GM23248 (cell line): ENCODE measurements at regions not wholly inside any gene's neighbourhood (a gene's known extent, or its start where the extent isn't known, plus 50 kb on each side); places are given as distances from the start of the nearest gene placed in this dataset.

Experiments used
- DNase-seq: peaks from one replicate; pipeline ENCODE4 v3.0.0-alpha.2; 2015
- H2AFZ ChIP-seq: fragments of 200-600 bp; sonication (generic); 2 replicates; pipeline ENCODE4 v1.6.1; 2016; ENCODE audit warnings: antibody characterized with exemption
- H3F3A ChIP-seq: fragments of 200-600 bp; sonication (generic); 2 replicates; pipeline ENCODE4 v1.6.1; 2016; ENCODE audit warnings: mild to moderate bottlenecking, antibody characterized with exemption, mixed run types; ENCODE audit not compliant: insufficient read depth
- H3K27ac ChIP-seq: fragments of 200-600 bp; sonication (generic); 2 replicates; pipeline ENCODE4 v1.5.1; 2016; ENCODE audit warnings: mild to moderate bottlenecking
- H3K27me3 ChIP-seq: fragments of 200-600 bp; sonication (generic); replicated peaks from 2 replicates; pipeline ENCODE4 v1.6.1; 2016; ENCODE audit warnings: mild to moderate bottlenecking; ENCODE audit not compliant: insufficient read depth
- H3K36me3 ChIP-seq: fragments of 200-600 bp; sonication (generic); 2 replicates; pipeline ENCODE4 v1.6.1; 2016; ENCODE audit warnings: low read depth, mild to moderate bottlenecking
- H3K4me1 ChIP-seq: fragments of 200-600 bp; sonication (generic); 2 replicates; pipeline ENCODE4 v1.6.1; 2016; ENCODE audit warnings: mild to moderate bottlenecking; ENCODE audit not compliant: insufficient read depth
- H3K4me2 ChIP-seq: fragments of 200-600 bp; sonication (generic); one replicate; pipeline ENCODE4 v1.6.1; 2016; ENCODE audit warnings: mild to moderate bottlenecking; ENCODE audit not compliant: unreplicated experiment
- H3K4me3 ChIP-seq: fragments of 200-600 bp; sonication (generic); 2 replicates; pipeline ENCODE4 v1.5.1; 2016; ENCODE audit warnings: mild to moderate bottlenecking
- H3K79me2 ChIP-seq: fragments of 200-600 bp; sonication (generic); 2 replicates; pipeline ENCODE4 v1.6.1; 2016; ENCODE audit warnings: mild to moderate bottlenecking; ENCODE audit not compliant: insufficient read depth
- H3K9ac ChIP-seq: fragments of 200-600 bp; sonication (generic); 2 replicates; pipeline ENCODE4 v1.6.1; 2016; ENCODE audit warnings: mild to moderate bottlenecking
- H3K9me2 ChIP-seq: fragments of 200-600 bp; sonication (generic); 2 replicates; pipeline ENCODE4 v1.6.1; 2016; ENCODE audit warnings: mixed run types, mild to moderate bottlenecking, moderate library complexity; ENCODE audit not compliant: insufficient read depth
- H3K9me3 ChIP-seq: fragments of 200-600 bp; sonication (generic); one replicate; pipeline ENCODE4 v1.6.1; 2017; ENCODE audit warnings: low read depth
- H4K20me1 ChIP-seq: fragments of 200-600 bp; sonication (generic); 2 replicates; pipeline ENCODE4 v1.6.0; 2016; ENCODE audit not compliant: insufficient read depth
- EZH2 ChIP-seq: fragments of 200-600 bp; sonication (generic); IDR thresholded peaks from 2 replicates; pipeline ENCODE4 v1.6.1; 2018; ENCODE audit warnings: antibody characterized with exemption, mild to moderate bottlenecking; ENCODE audit not compliant: insufficient read depth, poor library complexity, severe bottlenecking
- EZH2phosphoT487 ChIP-seq: fragments of 200-600 bp; sonication (generic); IDR thresholded peaks from 2 replicates; pipeline ENCODE4 v1.6.1; 2018; ENCODE audit warnings: antibody characterized with exemption, moderate library complexity, mild to moderate bottlenecking, low read depth; ENCODE audit not compliant: insufficient read depth
- WGBS, 2 experiments: methylation state at CpG; one replicate each; pipeline ENCODE4 v1.1.6; 2015 to 2017; ENCODE audit warnings: low lambda C conversion rate in 2 of 2, low coverage in 1 of 2; ENCODE audit errors: missing lambda C conversion rate in 2 of 2; 5-methylcytosine and 5-hydroxymethylcytosine counted together
- in situ Hi-C: fragments of 300-500 bp; cut with MboI; formaldehyde crosslinking; loops from 2 replicates; pipeline ENCODE4 v1.15.0; 2020

DNA sequence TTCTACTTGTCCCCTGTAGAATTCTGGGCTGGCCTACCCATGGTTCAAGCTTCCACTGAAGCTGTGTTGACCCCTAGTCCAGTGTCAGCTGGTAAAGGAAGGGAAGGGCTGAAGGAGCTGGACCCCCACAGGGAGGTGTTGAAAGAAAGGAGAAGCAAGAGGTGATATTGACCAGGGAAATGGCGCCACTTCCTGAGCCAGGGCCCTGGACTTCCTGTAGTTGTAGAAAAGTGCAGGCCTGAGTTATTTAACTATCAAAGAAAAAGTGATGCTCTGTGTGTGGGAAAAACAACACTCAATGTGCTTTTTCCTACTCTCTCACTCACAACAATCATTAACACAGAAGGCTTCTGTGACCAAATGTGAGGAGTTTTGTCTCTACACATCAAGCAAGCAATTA is 60.0 kb upstream of the IER3 start:
- DNase-seq, result no peak
- WGBS, 2 experiments, result 96 to 100% methylated on average over 1 of the region's 1 CpG
- no peaks in the 10 kb centered on the region for H3K4me1 ChIP-seq

DNA sequence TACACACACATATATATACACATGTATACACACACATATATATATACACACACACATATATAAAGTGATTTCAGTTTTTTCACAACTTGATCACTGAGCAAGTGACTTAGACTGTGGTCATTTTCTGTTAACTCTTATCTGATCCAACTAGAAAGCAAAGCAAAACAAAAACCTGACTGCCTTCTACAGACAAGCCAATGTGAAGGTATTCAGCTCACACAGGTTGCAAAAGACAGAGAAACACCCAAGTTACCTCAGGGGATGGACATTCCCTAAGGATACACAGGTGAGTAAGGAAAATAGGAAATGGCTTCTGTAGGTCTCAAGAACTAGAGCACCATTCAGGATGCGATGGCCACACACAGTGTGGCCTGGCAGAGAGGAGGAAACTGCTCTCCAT is 58.4 kb upstream of the IER3 start:
- DNase-seq, result no peak
- Histone ChIP-seq H3K9ac (no peak overlapping the region), H3K9me2 (no peaks in the 10 kb centered on the region), H3K27ac (no peak overlapping the region), H3K4me2 (no peak overlapping the region), H4K20me1 (no peaks in the 10 kb centered on the region), H3K9me3 (no peaks in the 10 kb centered on the region), H2AFZ (no peak overlapping the region), H3K79me2 (no peaks in the 10 kb centered on the region), H3K36me3 (no peaks in the 10 kb centered on the region), H3F3A (no peaks in the 10 kb centered on the region), H3K4me3 (no peak overlapping the region), H3K4me1 (no peaks in the 10 kb centered on the region), H3K27me3 (no peaks in the 10 kb centered on the region)
- in situ Hi-C loops, result no loop called here
- TF ChIP-seq EZH2 (no peak), EZH2phosphoT487 (no peak)
- WGBS, 2 experiments, result 38 to 68% methylated on average over 1 of the region's 1 CpG

More for the DNA sequence above, 60.0 kb upstream of the IER3 start:
- Histone ChIP-seq H3K4me3 (no peak overlapping the region), H2AFZ (no peak overlapping the region), H3K36me3 (no peaks in the 10 kb centered on the region), H4K20me1 (no peaks in the 10 kb centered on the region), H3K9me3 (no peaks in the 10 kb centered on the region), H3K9ac (no peak overlapping the region), H3K4me2 (no peak overlapping the region), H3K27me3 (no peaks in the 10 kb centered on the region), H3K79me2 (no peaks in the 10 kb centered on the region), H3K9me2 (no peaks in the 10 kb centered on the region), H3K27ac (no peak overlapping the region), H3F3A (no peaks in the 10 kb centered on the region)
- in situ Hi-C loops, result no loop called here
- no peak for TF ChIP-seq EZH2
- TF ChIP-seq EZH2phosphoT487, result no peak

DNA sequence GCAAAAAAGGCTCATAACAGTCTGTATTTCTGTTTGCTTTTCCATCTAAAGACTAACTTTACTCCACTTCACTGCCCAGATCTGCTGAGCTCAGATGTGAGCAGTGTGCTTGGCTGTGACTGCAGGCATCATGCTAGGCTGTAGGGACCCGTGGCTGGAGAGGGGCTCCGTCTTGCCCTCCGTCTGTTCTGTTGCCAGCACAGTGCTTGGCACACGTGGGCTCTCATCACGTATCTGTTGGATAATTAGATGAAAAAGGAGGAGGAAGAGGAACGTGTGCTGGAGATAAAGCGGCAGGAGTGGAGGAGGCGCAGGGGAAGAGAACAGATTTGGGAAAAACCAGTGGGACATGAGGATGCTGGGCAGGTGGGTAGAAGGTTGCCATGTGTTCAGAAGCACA is 57.6 kb upstream of the IER3 start:
- in situ Hi-C loops, result no loop called here
- H3K27me3 ChIP-seq, result no peaks in the 10 kb centered on the region
- no peaks in the 10 kb centered on the region for H3K79me2 ChIP-seq
- no peak overlapping the region for H3K4me2 ChIP-seq
- no peaks in the 10 kb centered on the region for H3K4me1 ChIP-seq
- no peak overlapping the region for H3K27ac ChIP-seq
- no peaks in the 10 kb centered on the region for H3K36me3 ChIP-seq
- no peak overlapping the region for H2AFZ ChIP-seq
- H3K9ac ChIP-seq, result no peak overlapping the region
- H4K20me1 ChIP-seq, result no peaks in the 10 kb centered on the region
- H3K4me3 ChIP-seq, result no peak overlapping the region
- TF ChIP-seq EZH2phosphoT487 (no peak), EZH2 (no peak)
- no peaks in the 10 kb centered on the region for H3K9me3 ChIP-seq
- no peak for DNase-seq
- H3K9me2 ChIP-seq, result no peaks in the 10 kb centered on the region
- 75 to 81% methylated on average over 8 of the region's 8 CpGs for WGBS, 2 experiments
- no peaks in the 10 kb centered on the region for H3F3A ChIP-seq

DNA sequence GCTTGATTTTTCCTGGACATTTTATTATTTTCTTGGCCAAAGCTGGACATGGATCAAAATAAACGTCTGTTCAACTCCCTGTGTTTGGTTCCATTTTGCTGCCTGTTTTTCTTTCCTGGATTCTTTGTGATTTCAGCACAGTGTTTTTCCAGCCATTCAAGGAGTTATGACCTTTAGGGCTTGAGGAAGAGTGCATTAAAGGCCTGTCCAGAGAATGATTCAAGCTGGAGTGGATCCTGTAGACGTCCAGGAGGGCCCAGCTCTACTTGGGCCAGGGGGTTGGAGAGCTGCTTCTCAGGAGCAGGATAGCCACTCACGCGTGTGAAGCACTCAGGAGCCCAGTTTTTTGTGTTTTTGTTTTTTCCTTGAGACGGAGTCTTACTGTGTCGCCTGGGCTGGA is 56.5 kb upstream of the IER3 start:
- no peak overlapping the region for H3K27ac ChIP-seq

DNA sequence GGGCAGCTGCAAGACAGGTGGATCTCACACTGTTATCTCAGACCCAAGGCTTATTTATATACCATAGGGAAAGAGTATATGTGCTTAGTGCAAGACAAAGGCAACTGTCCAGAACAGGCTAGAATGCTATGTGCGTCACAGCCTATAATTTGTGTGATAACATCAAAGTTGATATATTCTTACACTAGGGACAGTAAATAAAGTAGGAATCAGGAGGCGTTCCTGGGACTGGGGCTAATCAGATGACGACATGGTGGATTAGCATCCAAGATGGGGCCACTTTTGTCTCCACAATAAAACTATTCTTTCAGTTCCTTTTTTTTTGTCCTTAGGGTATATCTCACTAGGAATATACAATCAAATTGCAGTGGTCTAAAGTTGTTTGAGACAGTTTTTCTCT is 54.9 kb upstream of the IER3 start:
- WGBS, 2 experiments, result 92 to 99% methylated on average over 3 of the region's 3 CpGs
- Histone ChIP-seq H3F3A (no peaks in the 10 kb centered on the region), H3K4me3 (no peak overlapping the region), H3K9me2 (no peaks in the 10 kb centered on the region), H3K27me3 (no peaks in the 10 kb centered on the region), H3K36me3 (no peaks in the 10 kb centered on the region), H3K9ac (no peak overlapping the region), H2AFZ (no peak overlapping the region; the same call in 1 of the 2 replicates), H3K27ac (no peak overlapping the region), H3K9me3 (no peaks in the 10 kb centered on the region), H3K79me2 (no peaks in the 10 kb centered on the region), H3K4me1 (no peaks in the 10 kb centered on the region), H3K4me2 (no peak overlapping the region), H4K20me1 (no peaks in the 10 kb centered on the region)
- in situ Hi-C loops, result no loop called here
- TF ChIP-seq EZH2 (no peak), EZH2phosphoT487 (no peak)
- no peak for DNase-seq

More for the DNA sequence above, 56.5 kb upstream of the IER3 start:
- no peaks in the 10 kb centered on the region for H3K4me1 ChIP-seq
- in situ Hi-C loops, result no loop called here
- H3K9me2 ChIP-seq, result no peaks in the 10 kb centered on the region
- no peak overlapping the region for H3K9ac ChIP-seq
- no peaks in the 10 kb centered on the region for H3K9me3 ChIP-seq
- no peak overlapping the region for H3K4me2 ChIP-seq
- WGBS, 2 experiments, result 57 to 61% methylated on average over 6 of the region's 6 CpGs
- TF ChIP-seq EZH2 (no peak), EZH2phosphoT487 (no peak)
- H3K4me3 ChIP-seq, result no peak overlapping the region
- H3K36me3 ChIP-seq, result no peaks in the 10 kb centered on the region
- no peaks in the 10 kb centered on the region for H3K79me2 ChIP-seq
- H3F3A ChIP-seq, result no peaks in the 10 kb centered on the region
- H2AFZ ChIP-seq, result peak overlapping the region; percentile 52; the same call in 1 of the 2 replicates
- H3K27me3 ChIP-seq, result no peaks in the 10 kb centered on the region
- no peak for DNase-seq
- H4K20me1 ChIP-seq, result no peaks in the 10 kb centered on the region
